ENCODE measurements at regions not wholly inside any gene's neighbourhood (a gene's known extent, or its start where the extent isn't known, plus 50 kb on each side); places are given as distances from the start of the nearest gene placed in this dataset.
"Not testable (repeated sequence)": the region's sequence is repeated elsewhere in the genome, so short reads cannot be mapped to it uniquely, and the experiment has no call there.

GRCh38 chr9:135379540-135380267 lies 99.9 kb upstream of the PPP1R26 start:
- DNase-seq (ENCODE audit: insufficient read length): no peak
- FAIRE-seq: no peak
- TF ChIP-seq POLR2A (IDR thresholded peaks at IDR 0.05; ENCODE audit: low read depth, low read length) (no peak), POLR2AphosphoS5 (IDR thresholded peaks at IDR 0.05; ENCODE audit: low read depth, low read length) (no peak), TAF1 (IDR thresholded peaks at IDR 0.05; ENCODE audit: borderline replicate concordance, low read depth, low read length) (no peak)

GRCh38 chr9:135380311-135380960 lies 99.1 kb upstream of the PPP1R26 start:
- FAIRE-seq (no peak), DNase-seq (ENCODE audit: insufficient read length) (no peak)
- TF ChIP-seq POLR2AphosphoS5 (IDR thresholded peaks at IDR 0.05; ENCODE audit: low read depth, low read length) (no peak), POLR2A (IDR thresholded peaks at IDR 0.05; ENCODE audit: low read depth, low read length) (no peak), TAF1 (IDR thresholded peaks at IDR 0.05; ENCODE audit: borderline replicate concordance, low read depth, low read length) (no peak)

- DNase-seq (ENCODE audit: insufficient read length): no peak
- no peak for FAIRE-seq
- TF ChIP-seq POLR2A (IDR thresholded peaks at IDR 0.05; ENCODE audit: low read depth, low read length) (no peak), POLR2AphosphoS5 (IDR thresholded peaks at IDR 0.05; ENCODE audit: low read depth, low read length) (no peak), TAF1 (IDR thresholded peaks at IDR 0.05; ENCODE audit: borderline replicate concordance, low read depth, low read length) (no peak)
Observed at GRCh38 chr9:135381762-135382310, 97.7 kb upstream of the PPP1R26 start.

GRCh38 chr9:135384226-135384625 lies 95.4 kb upstream of the PPP1R26 start:
- no peak for DNase-seq (ENCODE audit: insufficient read length)
- no peak for FAIRE-seq
- TF ChIP-seq TAF1 (IDR thresholded peaks at IDR 0.05; ENCODE audit: borderline replicate concordance, low read depth, low read length) (no peak), POLR2A (IDR thresholded peaks at IDR 0.05; ENCODE audit: low read depth, low read length) (no peak), POLR2AphosphoS5 (IDR thresholded peaks at IDR 0.05; ENCODE audit: low read depth, low read length) (no peak)

- FAIRE-seq; DNase-seq (ENCODE audit: insufficient read length): not testable (repeated sequence)
Observed at GRCh38 chr9:135384815-135385405, 94.7 kb upstream of the PPP1R26 start.

- DNase-seq (ENCODE audit: insufficient read length): no peak
- no peak for TF ChIP-seq TAF1 (IDR thresholded peaks at IDR 0.05; ENCODE audit: borderline replicate concordance, low read depth, low read length)
- TF ChIP-seq POLR2AphosphoS5 (IDR thresholded peaks at IDR 0.05; ENCODE audit: low read depth, low read length): no peak
- TF ChIP-seq POLR2A (IDR thresholded peaks at IDR 0.05; ENCODE audit: low read depth, low read length): no peak
- no peak for FAIRE-seq
Observed at GRCh38 chr9:135385793-135386192, 93.8 kb upstream of the PPP1R26 start.

GRCh38 chr9:135387976-135388375 lies 91.6 kb upstream of the PPP1R26 start:
- FAIRE-seq: no peak

GRCh38 chr9:135388530-135388929 lies 91.1 kb upstream of the PPP1R26 start:
- TF ChIP-seq POLR2AphosphoS5 (IDR thresholded peaks at IDR 0.05; ENCODE audit: low read depth, low read length) (no peak), TAF1 (IDR thresholded peaks at IDR 0.05; ENCODE audit: borderline replicate concordance, low read depth, low read length) (no peak), POLR2A (IDR thresholded peaks at IDR 0.05; ENCODE audit: low read depth, low read length) (no peak)
- no peak for DNase-seq (ENCODE audit: insufficient read length)
- FAIRE-seq: no peak

More at GRCh38 chr9:135387976-135388375, 91.6 kb upstream of the PPP1R26 start:
- TF ChIP-seq TAF1 (IDR thresholded peaks at IDR 0.05; ENCODE audit: borderline replicate concordance, low read depth, low read length) (no peak), POLR2A (IDR thresholded peaks at IDR 0.05; ENCODE audit: low read depth, low read length) (no peak), POLR2AphosphoS5 (IDR thresholded peaks at IDR 0.05; ENCODE audit: low read depth, low read length) (no peak)
- no peak for DNase-seq (ENCODE audit: insufficient read length)

- DNase-seq (ENCODE audit: insufficient read length) (no peak), FAIRE-seq (no peak)
- no peak for TF ChIP-seq POLR2A (IDR thresholded peaks at IDR 0.05; ENCODE audit: low read depth, low read length)
- no peak for TF ChIP-seq TAF1 (IDR thresholded peaks at IDR 0.05; ENCODE audit: borderline replicate concordance, low read depth, low read length)
- no peak for TF ChIP-seq POLR2AphosphoS5 (IDR thresholded peaks at IDR 0.05; ENCODE audit: low read depth, low read length)
Observed at GRCh38 chr9:135391759-135392158, 87.8 kb upstream of the PPP1R26 start.

GRCh38 chr9:135392511-135392910 lies 87.1 kb upstream of the PPP1R26 start:
- FAIRE-seq: no peak
- TF ChIP-seq POLR2AphosphoS5 (IDR thresholded peaks at IDR 0.05; ENCODE audit: low read depth, low read length) (no peak), TAF1 (IDR thresholded peaks at IDR 0.05; ENCODE audit: borderline replicate concordance, low read depth, low read length) (no peak), POLR2A (IDR thresholded peaks at IDR 0.05; ENCODE audit: low read depth, low read length) (no peak)
- DNase-seq (ENCODE audit: insufficient read length): no peak

GRCh38 chr9:135394131-135394530 lies 85.5 kb upstream of the PPP1R26 start:
- FAIRE-seq: no peak
- DNase-seq (ENCODE audit: insufficient read length): no peak
- no peak for TF ChIP-seq TAF1 (IDR thresholded peaks at IDR 0.05; ENCODE audit: borderline replicate concordance, low read depth, low read length)

All from GM12892 (cell line).